Activated naive CD8-positive, alpha-beta T cell treated with anti-CD3 and anti-CD28 coated beads, Interleukin-2, amount 10 ng/mL, durations not matched to agents 7 days and 5 days (primary cell): ENCODE measurements at regions not wholly inside any gene's neighbourhood (a gene's known extent, or its start where the extent isn't known, plus 50 kb on each side); places are given as distances from the start of the nearest gene placed in this dataset.
A peak's percentile ranks its signal among the peaks of the same experiment; 100 is the strongest.

Experiments
- ATAC-seq: fragments of 150-1000 bp; cut with Tn5 transposase; one replicate; pipeline ENCODE4 v1.10.0; 2021; ENCODE audit warnings: low read depth, moderate library complexity
- POLR2A ChIA-PET: fragments of 350-600 bp; sonication (Branson Sonifier 250); formaldehyde crosslinking; loops from one replicate; lab custom pipeline; 2021; ENCODE audit warnings: antibody characterized with exemption; lab: Charles Lee
- DNase-seq: peaks from one replicate; pipeline ENCODE4 v3.0.0; 2021
- H3K27ac Mint-ChIP-seq: one replicate; pipeline ENCODE4 v1.8.0; 2022; ENCODE audit warnings: mild to moderate bottlenecking, mixed read lengths
- H3K27me3 Mint-ChIP-seq: one replicate; pipeline ENCODE4 v1.8.0; 2022; ENCODE audit warnings: mild to moderate bottlenecking, moderate library complexity, mixed read lengths
- H3K36me3 Mint-ChIP-seq: one replicate; pipeline ENCODE4 v1.8.0; 2021; ENCODE audit warnings: mild to moderate bottlenecking, mixed read lengths
- H3K4me1 Mint-ChIP-seq: one replicate; pipeline ENCODE4 v1.8.0; 2021; ENCODE audit warnings: mixed read lengths
- H3K4me3 Mint-ChIP-seq: one replicate; pipeline ENCODE4 v1.8.0; 2022; ENCODE audit warnings: mild to moderate bottlenecking, moderate library complexity, mixed read lengths
- H3K9me3 Mint-ChIP-seq: one replicate; pipeline ENCODE4 v1.8.0; 2021; ENCODE audit warnings: mixed read lengths

DNA sequence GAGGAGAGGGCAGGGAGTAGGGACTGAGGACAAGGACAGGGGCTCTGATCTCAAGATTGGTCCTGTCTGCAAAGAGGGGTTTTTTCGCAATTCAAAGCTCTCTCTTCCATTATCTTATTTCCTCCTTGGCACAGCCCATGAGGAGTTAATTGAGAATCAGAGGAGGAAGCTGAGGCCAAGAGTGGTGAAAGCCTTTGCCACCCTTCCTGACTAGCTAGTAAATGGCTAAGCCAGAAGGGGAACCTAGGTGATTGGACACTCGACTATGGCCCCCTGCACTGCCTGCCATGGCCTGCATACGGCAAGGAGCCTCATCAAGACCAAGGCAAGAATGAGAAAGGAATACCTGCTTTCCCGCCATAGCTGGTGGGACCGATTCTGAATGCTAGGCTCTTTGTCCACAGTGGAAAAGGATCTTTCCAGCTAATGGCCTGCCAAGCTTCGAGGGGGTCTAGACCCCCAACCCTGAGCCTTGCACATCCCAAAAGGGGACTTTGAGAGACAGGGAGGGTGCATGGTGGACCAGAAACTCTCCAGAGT, 237.9 kb downstream of the HAUS1 start:
- DNase-seq (no peak), ATAC-seq (no peak)
- POLR2A ChIA-PET = no interaction called here
- Mint-ChIP-seq H3K4me1 (peaks cover 47% of the 10 kb centered on the region), H3K27me3 (peaks cover 13% of the 10 kb centered on the region), H3K9me3 (no peaks in the 10 kb centered on the region), H3K4me3 (no peak overlapping the region), H3K27ac (no peak overlapping the region), H3K36me3 (peaks cover 1% of the 10 kb centered on the region)

- Mint-ChIP-seq H3K4me3 (no peak overlapping the region), H3K9me3 (no peaks in the 10 kb centered on the region), H3K27ac (peak overlapping the region; percentile 76), H3K4me1 (peaks cover 37% of the 10 kb centered on the region), H3K27me3 (peaks cover 6% of the 10 kb centered on the region), H3K36me3 (peaks cover 1% of the 10 kb centered on the region)
- ATAC-seq = no peak
- no peak for DNase-seq
- POLR2A ChIA-PET = interaction anchor here (0.6 kb wide), 1 partner anchor 8 kb away, joined by 3 read pairs; no protein-coding TSS in a partner anchor
Measured at GRCh38 chr18:46343456-46343855, 239.3 kb downstream of the HAUS1 start.

- POLR2A ChIA-PET = interaction anchor here (0.6 kb wide), 1 partner anchor 9 kb away, joined by 3 read pairs; no protein-coding TSS in a partner anchor
- Mint-ChIP-seq H3K36me3 (no peaks in the 10 kb centered on the region), H3K27ac (peak overlapping the region; percentile 76), H3K4me3 (peak overlapping the region; percentile 57), H3K4me1 (peaks cover 32% of the 10 kb centered on the region), H3K9me3 (no peaks in the 10 kb centered on the region), H3K27me3 (peaks cover 5% of the 10 kb centered on the region)
- ATAC-seq (peak; percentile 98), DNase-seq (peak; percentile 69)
Measured at GRCh38 chr18:46343931-46344372, 239.8 kb downstream of the HAUS1 start.

- H3K9me3 Mint-ChIP-seq = no peaks in the 10 kb centered on the region
- ATAC-seq = no peak
- peaks cover 27% of the 10 kb centered on the region for H3K4me1 Mint-ChIP-seq
- H3K4me3 Mint-ChIP-seq = peak overlapping the region; percentile 15
- H3K27me3 Mint-ChIP-seq = peaks cover 4% of the 10 kb centered on the region
- POLR2A ChIA-PET = interaction anchor here (1.1 kb wide), 1 partner anchor 9 kb away, joined by 3 read pairs; no protein-coding TSS in a partner anchor
- no peaks in the 10 kb centered on the region for H3K36me3 Mint-ChIP-seq
- peak overlapping the region; percentile 3 for H3K27ac Mint-ChIP-seq
- DNase-seq = no peak
Measured at GRCh38 chr18:46344416-46345180, 240.4 kb downstream of the HAUS1 start.

- DNase-seq = no peak
- Mint-ChIP-seq H3K9me3 (no peaks in the 10 kb centered on the region), H3K27me3 (peaks cover 4% of the 10 kb centered on the region), H3K36me3 (no peaks in the 10 kb centered on the region), H3K4me3 (no peak overlapping the region), H3K27ac (peak overlapping the region; percentile 54), H3K4me1 (peaks cover 27% of the 10 kb centered on the region)
- POLR2A ChIA-PET = interaction anchor here (1.1 kb wide), 1 partner anchor 9 kb away, joined by 3 read pairs; no protein-coding TSS in a partner anchor
- ATAC-seq = no peak
Measured at GRCh38 chr18:46345181-46345465, 240.9 kb downstream of the HAUS1 start.

DNA sequence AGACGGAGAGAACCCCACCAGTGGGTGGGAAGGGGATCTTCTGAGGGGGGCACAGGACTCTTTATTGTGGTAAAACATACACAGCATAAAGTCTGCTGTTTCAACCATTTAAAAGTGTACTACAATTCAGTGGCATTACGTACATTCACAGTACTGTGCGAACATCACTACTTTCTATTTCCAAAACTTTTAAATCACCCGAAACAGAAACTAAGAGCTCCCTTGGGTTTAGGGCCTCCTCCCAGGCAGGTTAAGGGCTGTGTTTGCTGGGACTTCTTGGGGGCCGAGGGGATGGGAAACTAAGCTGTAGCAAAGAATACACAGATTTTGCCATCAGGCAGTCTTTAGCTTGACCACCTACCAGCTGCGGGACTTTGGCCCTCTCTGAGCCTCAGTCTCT, 242.0 kb downstream of the HAUS1 start:
- peak overlapping the region; percentile 54 for H3K27ac Mint-ChIP-seq
- H3K36me3 Mint-ChIP-seq = no peaks in the 10 kb centered on the region
- POLR2A ChIA-PET = no interaction called here
- DNase-seq = no peak
- no peak overlapping the region for H3K4me3 Mint-ChIP-seq
- peaks cover 3% of the 10 kb centered on the region for H3K27me3 Mint-ChIP-seq
- H3K9me3 Mint-ChIP-seq = no peaks in the 10 kb centered on the region
- ATAC-seq = no peak
- peaks cover 26% of the 10 kb centered on the region for H3K4me1 Mint-ChIP-seq

- H3K4me3 Mint-ChIP-seq = no peak overlapping the region
- ATAC-seq (no peak), DNase-seq (no peak)
- POLR2A ChIA-PET = no interaction called here
- no peaks in the 10 kb centered on the region for H3K27me3 Mint-ChIP-seq
- no peaks in the 10 kb centered on the region for H3K9me3 Mint-ChIP-seq
- H3K4me1 Mint-ChIP-seq = peaks cover 26% of the 10 kb centered on the region
- no peak overlapping the region for H3K27ac Mint-ChIP-seq
- H3K36me3 Mint-ChIP-seq = no peaks in the 10 kb centered on the region
Measured at GRCh38 chr18:46346896-46347630, 242.9 kb downstream of the HAUS1 start.

DNA sequence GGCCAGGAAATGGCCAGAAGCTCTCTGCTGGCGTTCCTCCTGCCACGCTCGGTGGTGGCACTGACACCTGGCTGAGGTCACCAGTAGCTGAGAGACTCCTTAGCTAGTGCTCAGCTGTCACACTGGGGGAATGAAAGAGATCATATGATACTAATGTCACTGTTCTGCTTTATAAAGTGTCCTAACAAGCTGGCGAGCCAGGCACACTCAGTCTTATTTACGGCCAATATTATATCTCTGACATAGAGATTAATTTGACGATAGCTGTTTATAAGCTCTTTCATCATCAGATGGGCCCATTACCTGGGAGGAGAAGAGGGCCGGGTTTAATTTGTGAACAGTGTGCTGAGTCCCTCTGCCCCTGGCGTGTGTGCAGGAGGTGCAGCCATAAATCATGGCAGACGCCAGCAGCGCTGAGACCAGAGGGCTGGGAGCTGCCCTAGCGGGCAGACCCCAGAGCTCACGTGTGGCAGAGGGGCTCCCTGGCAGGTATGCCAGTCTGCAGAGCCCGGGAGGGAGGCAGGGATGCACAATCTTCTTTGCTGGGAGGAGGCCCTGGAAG, 246.5 kb downstream of the HAUS1 start:
- ATAC-seq (no peak), DNase-seq (no peak)
- POLR2A ChIA-PET = interaction anchor here (0.5 kb wide), 1 partner anchor 12 kb away, joined by 3 read pairs; no protein-coding TSS in a partner anchor
- Mint-ChIP-seq H3K27me3 (no peaks in the 10 kb centered on the region), H3K9me3 (no peaks in the 10 kb centered on the region), H3K4me1 (peaks cover 15% of the 10 kb centered on the region), H3K27ac (no peak overlapping the region), H3K4me3 (no peak overlapping the region), H3K36me3 (no peaks in the 10 kb centered on the region)

DNA sequence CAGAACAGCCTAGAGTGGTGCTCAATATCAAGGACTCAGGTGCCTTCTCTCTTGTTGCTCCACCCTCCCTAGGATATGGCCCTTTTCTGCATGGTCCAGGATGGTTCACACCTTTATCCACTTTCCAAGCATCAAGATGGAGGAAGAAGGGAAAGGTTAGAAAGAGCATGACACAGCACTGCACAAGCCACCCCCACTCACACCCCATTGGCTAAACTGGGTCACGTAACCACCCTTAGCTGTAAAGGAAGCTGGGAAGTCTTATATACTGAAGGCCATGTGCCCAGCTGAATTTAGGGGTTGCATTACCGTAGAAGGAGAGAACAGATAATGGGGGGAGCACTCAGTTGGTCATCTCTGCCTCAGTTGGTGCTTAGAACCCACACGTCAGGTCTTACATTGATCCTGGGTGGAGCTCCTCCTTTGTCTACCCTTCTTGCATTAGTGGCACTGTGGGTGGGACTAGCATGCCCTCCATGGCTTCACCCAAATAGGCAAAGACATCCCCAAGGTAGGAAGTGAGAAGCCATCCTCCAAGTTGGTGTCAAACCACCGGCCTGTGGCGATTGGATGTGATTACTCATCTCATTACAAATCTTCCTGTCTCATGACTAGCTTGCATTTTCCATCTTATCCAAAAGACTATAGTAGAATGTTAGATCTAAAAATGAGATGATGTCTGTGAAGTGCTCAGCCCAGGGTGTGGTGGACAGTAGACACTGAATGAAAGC, 248.5 kb downstream of the HAUS1 start:
- DNase-seq = no peak
- POLR2A ChIA-PET = interaction anchor here (0.5 kb wide), 1 partner anchor 18 kb away, joined by 4 read pairs; no protein-coding TSS in a partner anchor
- Mint-ChIP-seq H3K4me3 (no peak overlapping the region), H3K4me1 (peaks cover 7% of the 10 kb centered on the region), H3K27ac (no peak overlapping the region), H3K27me3 (no peaks in the 10 kb centered on the region), H3K36me3 (no peaks in the 10 kb centered on the region), H3K9me3 (no peaks in the 10 kb centered on the region)
- no peak for ATAC-seq

- H3K27me3 Mint-ChIP-seq = no peaks in the 10 kb centered on the region
- POLR2A ChIA-PET = no interaction called here
- DNase-seq (no peak), ATAC-seq (no peak)
- no peak overlapping the region for H3K4me3 Mint-ChIP-seq
- H3K27ac Mint-ChIP-seq = no peak overlapping the region
- H3K36me3 Mint-ChIP-seq = no peaks in the 10 kb centered on the region
- H3K9me3 Mint-ChIP-seq = no peaks in the 10 kb centered on the region
- peaks cover 7% of the 10 kb centered on the region for H3K4me1 Mint-ChIP-seq
Measured at GRCh38 chr18:46353460-46353859, 249.3 kb downstream of the HAUS1 start.

GRCh38 chr18:46356278-46357033, 252.3 kb downstream of the HAUS1 start:
- Mint-ChIP-seq H3K4me1 (peaks cover 7% of the 10 kb centered on the region), H3K36me3 (no peaks in the 10 kb centered on the region), H3K4me3 (no peak overlapping the region), H3K27me3 (no peaks in the 10 kb centered on the region), H3K27ac (no peak overlapping the region), H3K9me3 (no peaks in the 10 kb centered on the region)
- POLR2A ChIA-PET = no interaction called here
- DNase-seq (no peak), ATAC-seq (no peak)

DNA sequence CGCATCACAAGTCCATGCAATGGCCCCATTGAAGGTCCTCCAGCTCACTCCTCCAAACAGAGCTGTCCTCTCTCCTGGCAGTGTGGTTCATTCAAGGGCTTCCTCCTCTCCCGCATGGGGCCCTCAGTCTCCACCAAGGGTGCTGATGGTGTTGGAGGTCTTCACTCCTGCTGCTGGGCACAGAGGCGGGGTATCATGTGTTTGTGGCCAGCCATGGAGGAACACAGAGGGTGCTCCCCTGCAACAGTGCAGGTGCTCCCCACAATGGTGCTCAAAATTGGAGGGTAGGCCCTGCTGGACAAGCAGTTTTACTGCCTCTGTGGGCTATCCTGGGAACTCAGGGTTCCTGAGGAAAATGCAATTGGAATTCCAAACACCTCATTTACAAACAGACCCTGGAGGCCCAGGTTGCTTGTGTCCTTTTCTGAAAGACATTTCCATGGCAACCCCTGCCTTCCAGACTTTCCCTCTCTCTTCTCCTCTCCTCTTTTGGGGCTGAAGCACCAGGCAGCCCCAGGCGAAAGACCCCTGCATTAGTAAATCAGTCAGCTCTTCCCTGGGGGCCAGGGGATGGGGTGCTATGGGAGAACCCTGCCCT, 256.0 kb downstream of the HAUS1 start:
- no peaks in the 10 kb centered on the region for H3K4me1 Mint-ChIP-seq
- ATAC-seq (no peak), DNase-seq (no peak)
- H3K27me3 Mint-ChIP-seq = no peaks in the 10 kb centered on the region
- no peaks in the 10 kb centered on the region for H3K9me3 Mint-ChIP-seq
- POLR2A ChIA-PET = no interaction called here
- no peak overlapping the region for H3K27ac Mint-ChIP-seq
- H3K4me3 Mint-ChIP-seq = no peak overlapping the region
- no peaks in the 10 kb centered on the region for H3K36me3 Mint-ChIP-seq
